Kidney tubule cell (primary cell): ENCODE measurements at regions not wholly inside any gene's neighbourhood (a gene's known extent, or its start where the extent isn't known, plus 50 kb on each side); places are given as distances from the start of the nearest gene placed in this dataset.

Experiments used
- DNase-seq: peaks from one replicate; pipeline ENCODE4 v3.0.0-alpha.2; 2018; ENCODE audit warnings: low spot score

DNA sequence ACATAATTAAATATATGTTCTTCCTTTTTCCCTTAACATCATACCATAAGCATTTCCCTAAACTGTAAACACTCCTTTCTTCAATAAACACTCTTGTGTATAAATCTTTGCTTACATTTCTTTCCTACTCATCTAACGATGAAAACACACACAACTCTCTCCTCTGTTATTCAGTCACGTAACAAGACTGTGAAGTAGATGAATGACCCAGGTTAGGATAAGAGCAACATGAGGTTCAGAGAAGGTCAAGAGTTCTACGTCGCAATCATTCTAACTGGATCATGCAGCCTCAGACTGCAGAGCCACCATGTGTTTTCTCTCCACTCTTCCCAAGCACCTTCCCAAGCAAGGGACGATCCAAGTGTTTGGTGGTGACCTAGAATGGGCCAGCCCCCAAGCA, 70.5 kb upstream of the SPTLC1 start:
- DNase-seq, result no peak

GRCh38 chr9:92185096-92185495, 69.9 kb upstream of the SPTLC1 start:
- no peak for DNase-seq

- DNase-seq, result no peak
These were observed 68.9 kb upstream of the SPTLC1 start for GRCh38 chr9:92184041-92184564.

DNA sequence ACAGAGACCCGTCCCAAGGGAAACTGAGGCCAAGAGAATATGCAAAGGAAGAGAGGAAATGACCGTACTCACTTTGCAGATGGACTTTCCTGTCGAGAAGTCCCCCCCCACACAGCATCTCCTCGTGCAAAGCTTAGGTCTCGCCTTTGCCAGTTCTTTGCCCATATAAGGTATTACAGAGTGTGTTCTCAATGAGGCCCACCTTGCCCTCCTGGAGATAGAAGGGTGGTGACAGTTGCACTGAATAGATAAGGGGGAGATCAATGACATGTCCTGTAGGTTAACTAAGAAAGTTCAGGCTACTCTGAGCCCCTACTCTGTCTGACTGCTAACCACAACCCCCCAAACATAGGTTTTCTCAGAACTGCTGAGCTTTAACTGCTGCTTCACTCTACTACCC, 68.2 kb upstream of the SPTLC1 start:
- no peak for DNase-seq

- DNase-seq, result no peak
These were observed 66.1 kb upstream of the SPTLC1 start for GRCh38 chr9:92181296-92181695.

DNA sequence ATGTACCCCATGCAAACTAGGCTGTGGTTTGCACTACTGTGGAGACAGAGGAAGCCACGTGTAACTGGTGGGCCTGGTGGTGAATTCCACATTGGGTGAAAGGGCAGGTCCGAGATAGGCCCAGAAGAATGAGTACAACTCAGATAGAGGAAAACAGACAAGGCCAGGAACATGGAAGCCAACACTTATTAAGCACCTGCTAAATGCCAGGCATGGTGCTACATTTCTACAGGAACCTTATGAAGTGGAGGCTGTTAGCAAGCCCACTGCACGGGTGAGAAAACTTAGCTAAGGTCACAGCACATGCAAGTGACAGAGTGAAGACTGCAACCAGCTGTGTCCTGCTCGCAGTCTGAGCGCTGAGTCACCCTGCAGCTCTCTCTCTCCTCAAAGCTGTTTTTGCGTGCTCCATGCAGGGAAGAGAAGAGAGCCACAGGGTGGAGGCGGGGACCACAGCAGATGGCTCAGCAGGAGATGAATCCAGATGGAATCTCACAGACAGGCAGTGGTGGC, 65.5 kb upstream of the SPTLC1 start:
- peak; percentile 47 for DNase-seq

DNA sequence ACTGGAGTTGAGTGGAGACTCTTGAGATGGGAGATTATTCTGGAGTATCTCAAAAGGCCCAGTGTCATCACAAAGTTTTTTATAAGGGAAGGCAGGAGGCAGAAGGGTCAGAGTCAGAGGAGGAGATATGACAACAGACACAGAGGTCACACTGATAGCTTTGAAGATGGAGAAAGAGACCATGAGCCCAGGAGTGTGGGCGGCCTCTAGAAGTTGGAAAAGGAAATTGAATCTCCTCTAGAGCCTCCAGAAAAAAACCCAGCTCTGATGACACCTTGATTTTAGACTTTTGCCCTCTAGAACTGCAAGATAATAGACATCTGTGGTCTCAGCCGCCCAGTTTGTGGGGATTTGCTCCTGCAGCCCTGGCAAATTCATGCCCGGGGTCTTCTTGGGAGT, 64.8 kb upstream of the SPTLC1 start:
- DNase-seq, result no peak

- no peak for DNase-seq
These were observed 64.2 kb upstream of the SPTLC1 start for GRCh38 chr9:92179286-92180001.

- DNase-seq, result no peak
These were observed 62.4 kb upstream of the SPTLC1 start for GRCh38 chr9:92177591-92177990.

DNA sequence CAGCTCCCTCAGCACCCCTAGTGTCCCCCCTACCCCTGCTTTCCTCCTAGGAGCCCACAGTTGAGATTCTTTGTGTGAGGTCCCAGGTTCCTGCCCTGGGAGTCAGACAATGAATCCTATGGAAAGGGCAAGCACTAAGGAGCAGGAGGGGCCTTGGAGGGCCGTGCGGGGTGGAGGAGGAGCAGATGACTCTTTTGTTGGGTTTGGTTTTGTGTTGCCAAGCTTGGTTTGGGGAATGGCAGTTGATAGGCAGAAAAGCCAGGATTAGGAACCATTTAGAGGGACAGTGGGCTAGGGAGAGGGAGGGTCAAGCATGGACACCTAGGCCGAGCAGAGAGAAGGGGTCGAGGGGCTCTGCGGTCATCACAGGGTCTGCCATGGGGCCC, 61.6 kb upstream of the SPTLC1 start:
- DNase-seq, result no peak

- DNase-seq, result no peak
These were observed 61.0 kb upstream of the SPTLC1 start for GRCh38 chr9:92176068-92176799.

DNA sequence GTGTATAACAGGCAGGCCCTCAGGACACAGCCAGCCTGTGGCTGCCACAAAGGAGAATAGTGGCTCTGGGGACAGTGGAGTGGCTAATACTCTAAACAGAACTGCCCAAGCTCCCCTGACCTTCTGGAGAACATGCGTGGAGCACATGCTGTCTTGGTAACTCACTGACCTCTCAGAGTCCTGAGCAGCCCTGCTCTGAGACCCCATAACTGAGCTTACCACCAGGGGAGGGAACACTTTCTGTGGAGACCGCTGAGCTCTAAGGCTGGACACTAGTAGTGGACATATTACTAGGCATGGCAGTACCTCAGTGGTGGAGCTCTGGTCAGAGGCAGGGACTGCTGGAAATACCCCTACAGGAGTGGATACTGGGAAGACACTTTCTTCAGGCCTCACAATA, 60.2 kb upstream of the SPTLC1 start:
- no peak for DNase-seq

- DNase-seq, result no peak
These were observed 58.1 kb upstream of the SPTLC1 start for GRCh38 chr9:92173318-92173717.

- DNase-seq, result no peak
These were observed 56.6 kb upstream of the SPTLC1 start for GRCh38 chr9:92171822-92172221.

- no peak for DNase-seq
These were observed 56.1 kb upstream of the SPTLC1 start for GRCh38 chr9:92171281-92171680.

GRCh38 chr9:92170848-92171247, 55.6 kb upstream of the SPTLC1 start:
- no peak for DNase-seq

DNA sequence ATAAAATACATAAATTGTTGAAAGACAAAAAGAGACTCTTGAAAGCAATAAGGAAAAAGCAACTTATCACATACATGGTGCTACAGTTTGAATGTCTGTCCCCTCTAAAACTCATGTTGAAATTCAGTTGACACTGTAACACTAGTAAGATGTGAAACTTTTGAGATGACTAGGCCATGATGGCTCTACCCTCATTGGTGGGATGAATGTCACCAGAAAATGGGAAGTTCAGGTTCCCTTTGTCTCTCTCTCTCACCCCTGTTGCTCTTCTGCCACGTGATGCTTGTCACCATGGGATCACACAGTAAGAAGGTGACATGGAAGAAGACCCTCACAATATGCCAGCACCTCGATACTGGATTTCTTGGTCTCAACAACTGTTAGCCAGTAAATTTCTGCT, 50.3 kb upstream of the SPTLC1 start:
- no peak for DNase-seq
